ENCODE measurements at regions not wholly inside any gene's neighbourhood (a gene's known extent, or its start where the extent isn't known, plus 50 kb on each side); places are given as distances from the start of the nearest gene placed in this dataset.

DNA sequence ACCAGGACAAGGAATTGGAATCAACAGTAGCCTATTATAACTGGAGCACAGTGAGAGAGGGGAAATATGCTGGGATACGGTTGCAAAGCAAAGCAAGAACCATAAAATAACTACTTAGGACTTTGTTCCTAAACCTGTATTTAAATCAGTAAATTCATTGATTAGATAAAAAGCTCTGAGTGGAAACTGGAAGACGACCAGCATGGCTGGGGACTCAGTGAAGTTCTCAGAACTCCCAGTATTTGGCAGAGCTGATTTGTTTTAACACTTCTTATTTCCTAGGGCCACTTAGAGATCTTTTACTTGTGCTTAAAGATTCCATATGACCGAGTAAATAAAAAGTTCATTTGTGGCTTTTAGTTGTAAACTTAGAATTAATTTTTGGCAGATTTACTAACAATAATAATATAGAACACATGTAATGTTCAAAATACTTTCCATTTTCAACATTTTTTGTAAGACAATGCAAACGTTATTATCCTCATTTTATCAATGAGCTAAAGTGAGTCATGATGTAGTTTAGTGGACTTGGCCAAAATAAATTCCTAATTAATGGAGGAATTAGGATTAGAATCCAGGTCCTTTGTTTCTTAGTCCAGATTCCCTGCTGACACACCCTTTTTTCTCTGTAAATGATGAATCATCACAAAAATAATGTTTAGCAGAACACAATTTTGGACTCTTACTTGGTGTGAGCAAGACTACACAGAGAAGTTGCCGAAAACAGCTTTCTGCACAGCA lies 392.9 kb downstream of the GJA1 start:
- Histone ChIP-seq H2AFZ (ENCODE audit: low read depth, low read length) (no peak overlapping the region), H3K9ac (ENCODE audit: insufficient read depth in 1 of 2, low read depth in 2 of 2, low read length in 2 of 2) (no peak overlapping the region), H3K4me2 (ENCODE audit: insufficient read depth, low read length) (no peak overlapping the region), H3K4me1 (replicated peaks in 1 of 2; ENCODE audit: control insufficient read depth in 2 of 2, insufficient read depth in 2 of 2, low read length in 2 of 2) (no peaks in the 10 kb centered on the region), H4K20me1 (replicated peaks; ENCODE audit: control insufficient read depth, insufficient read depth, low read length) (no peaks in the 10 kb centered on the region), H3K79me2 (ENCODE audit: control insufficient read depth, insufficient read depth, low read length) (no peaks in the 10 kb centered on the region), H3K27ac (ENCODE audit: extremely low read depth, low read depth, low read length) (no peak overlapping the region), H3K36me3 (ENCODE audit: control insufficient read depth, insufficient read depth, low read length) (no peaks in the 10 kb centered on the region), H3K9me3 (replicated peaks; ENCODE audit: control insufficient read depth, insufficient read depth, low read depth, low read length) (no peaks in the 10 kb centered on the region), H3K27me3 (ENCODE audit: control insufficient read depth in 2 of 2, insufficient read depth in 2 of 2, low read length in 2 of 2) (no peaks in the 10 kb centered on the region), H3K4me3 (no peak overlapping the region), H3K9me1 (ENCODE audit: control insufficient read depth, insufficient read depth, low read length) (no peaks in the 10 kb centered on the region)
- 1% methylated on average over 5 of the region's 5 CpGs for WGBS (ENCODE audit: insufficient coverage, low coverage, missing lambda C conversion rate)
- intact Hi-C loops (cut with micrococcal nuclease) (no loop called here), in situ Hi-C loops (cut with MboI) (no loop called here)
- FAIRE-seq (no peak), DNase-seq (ENCODE audit: extremely low read depth in 1 of 4, low spot score in 3 of 4) (no peak), ATAC-seq (no peak)
- TF ChIP-seq CBX5 (IDR thresholded peaks at IDR 0.05; ENCODE audit: borderline replicate concordance, low read depth) (no peak), ETV6 (IDR thresholded peaks at IDR 0.05; ENCODE audit: borderline replicate concordance in 1 of 2, low read depth in 2 of 2, low read length in 1 of 2) (no peak), ETV6 (CRISPR knock-in tag; IDR thresholded peaks at IDR 0.05; ENCODE audit: borderline replicate concordance) (no peak), RUNX1 (IDR thresholded peaks at IDR 0.05; ENCODE audit: low read depth) (no peak), ZNF316 (IDR thresholded peaks at IDR 0.05) (peak; percentile 30; the same call in 1 of the 2 replicates), MECOM (CRISPR knock-in tag; IDR thresholded peaks at IDR 0.05) (no peak), NR1H2 (CRISPR knock-in tag; IDR thresholded peaks at IDR 0.05) (no peak), TRIM28 (IDR thresholded peaks at IDR 0.05) (no peak), POLR2B (IDR thresholded peaks at IDR 0.05; ENCODE audit: low read depth, partially characterized antibody) (no peak), HDAC2 (IDR thresholded peaks at IDR 0.05) (no peak), RNF2 (IDR thresholded peaks at IDR 0.05) (no peak), ZFPM2 (CRISPR knock-in tag; IDR thresholded peaks at IDR 0.05) (no peak), CEBPG (CRISPR knock-in tag; IDR thresholded peaks at IDR 0.05) (no peak), CEBPG (tag; conservative IDR thresholded peaks at IDR 0.05 in 1 of 2, IDR thresholded peaks at IDR 0.05 in 1 of 2) (no peak), MCM2 (IDR thresholded peaks at IDR 0.05; ENCODE audit: low read depth) (no peak), ZKSCAN1 (IDR thresholded peaks at IDR 0.05; ENCODE audit: low read depth, low read length) (no peak), MAFG (tag; conservative IDR thresholded peaks at IDR 0.05) (peak; percentile 35; the same call in 1 of the 2 replicates), KAT2B (IDR thresholded peaks at IDR 0.05; ENCODE audit: low read depth, low read length) (no peak)
- TF ChIP-seq, protein P1, sequence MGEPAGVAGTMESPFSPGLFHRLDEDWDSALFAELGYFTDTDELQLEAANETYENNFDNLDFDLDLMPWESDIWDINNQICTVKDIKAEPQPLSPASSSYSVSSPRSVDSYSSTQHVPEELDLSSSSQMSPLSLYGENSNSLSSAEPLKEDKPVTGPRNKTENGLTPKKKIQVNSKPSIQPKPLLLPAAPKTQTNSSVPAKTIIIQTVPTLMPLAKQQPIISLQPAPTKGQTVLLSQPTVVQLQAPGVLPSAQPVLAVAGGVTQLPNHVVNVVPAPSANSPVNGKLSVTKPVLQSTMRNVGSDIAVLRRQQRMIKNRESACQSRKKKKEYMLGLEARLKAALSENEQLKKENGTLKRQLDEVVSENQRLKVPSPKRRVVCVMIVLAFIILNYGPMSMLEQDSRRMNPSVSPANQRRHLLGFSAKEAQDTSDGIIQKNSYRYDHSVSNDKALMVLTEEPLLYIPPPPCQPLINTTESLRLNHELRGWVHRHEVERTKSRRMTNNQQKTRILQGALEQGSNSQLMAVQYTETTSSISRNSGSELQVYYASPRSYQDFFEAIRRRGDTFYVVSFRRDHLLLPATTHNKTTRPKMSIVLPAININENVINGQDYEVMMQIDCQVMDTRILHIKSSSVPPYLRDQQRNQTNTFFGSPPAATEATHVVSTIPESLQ (CRISPR knock-in tag; IDR thresholded peaks at IDR 0.05) = no peak
- TF ChIP-seq, protein P2, sequence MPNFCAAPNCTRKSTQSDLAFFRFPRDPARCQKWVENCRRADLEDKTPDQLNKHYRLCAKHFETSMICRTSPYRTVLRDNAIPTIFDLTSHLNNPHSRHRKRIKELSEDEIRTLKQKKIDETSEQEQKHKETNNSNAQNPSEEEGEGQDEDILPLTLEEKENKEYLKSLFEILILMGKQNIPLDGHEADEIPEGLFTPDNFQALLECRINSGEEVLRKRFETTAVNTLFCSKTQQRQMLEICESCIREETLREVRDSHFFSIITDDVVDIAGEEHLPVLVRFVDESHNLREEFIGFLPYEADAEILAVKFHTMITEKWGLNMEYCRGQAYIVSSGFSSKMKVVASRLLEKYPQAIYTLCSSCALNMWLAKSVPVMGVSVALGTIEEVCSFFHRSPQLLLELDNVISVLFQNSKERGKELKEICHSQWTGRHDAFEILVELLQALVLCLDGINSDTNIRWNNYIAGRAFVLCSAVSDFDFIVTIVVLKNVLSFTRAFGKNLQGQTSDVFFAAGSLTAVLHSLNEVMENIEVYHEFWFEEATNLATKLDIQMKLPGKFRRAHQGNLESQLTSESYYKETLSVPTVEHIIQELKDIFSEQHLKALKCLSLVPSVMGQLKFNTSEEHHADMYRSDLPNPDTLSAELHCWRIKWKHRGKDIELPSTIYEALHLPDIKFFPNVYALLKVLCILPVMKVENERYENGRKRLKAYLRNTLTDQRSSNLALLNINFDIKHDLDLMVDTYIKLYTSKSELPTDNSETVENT (CRISPR knock-in tag; IDR thresholded peaks at IDR 0.05) = no peak
- no TSS peak for BruUV-seq (replicated peaks)
- POLR2A ChIA-PET = no interaction called here
- CTCF ChIA-PET (ENCODE audit: low intra/inter-chr PET ratio) = no interaction called here

Data from K562 (cell line).